ENCODE measurements at regions not wholly inside any gene's neighbourhood (a gene's known extent, or its start where the extent isn't known, plus 50 kb on each side); places are given as distances from the start of the nearest gene placed in this dataset.

DNA sequence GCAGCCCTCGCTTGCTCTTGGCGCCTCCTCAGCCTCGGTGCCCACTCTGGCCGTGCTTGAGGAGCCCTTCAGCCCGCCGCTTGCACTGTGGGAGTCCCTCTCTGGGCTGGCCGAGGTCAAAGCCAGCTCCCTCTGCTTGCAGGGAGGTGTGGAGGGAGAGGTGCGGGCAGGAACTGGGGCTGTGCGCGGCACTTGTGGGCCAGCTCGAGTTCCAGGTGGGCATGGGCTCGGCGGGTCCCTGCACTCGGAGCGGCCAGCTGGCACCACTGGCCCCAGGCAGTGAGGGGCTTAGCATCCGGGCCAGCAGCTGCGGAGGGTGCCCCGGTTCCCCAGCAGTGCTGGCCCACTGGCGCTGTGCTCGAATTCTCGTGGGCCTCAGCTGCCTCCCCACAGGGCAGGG is 152.1 kb upstream of the SEMA3C start:
- Mint-ChIP-seq H3K4me3 (no peak overlapping the region), H3K27me3 (no peaks in the 10 kb centered on the region), H3K4me1 (no peaks in the 10 kb centered on the region), H3K9me3 (ENCODE audit: insufficient read depth) (peaks cover 2% of the 10 kb centered on the region), H3K27ac (no peak overlapping the region)
- H3K27ac ChIP-seq (ENCODE audit: low read length in 2 of 2): no peak overlapping the region
- WGBS (ENCODE audit: insufficient coverage): 89% methylated on average over 21 of the region's 21 CpGs
- H2AFZ ChIP-seq (ENCODE audit: insufficient read depth, low read depth, low read length, poor library complexity, severe bottlenecking): no peak overlapping the region
- no peaks in the 10 kb centered on the region for H3K36me3 ChIP-seq (replicated peaks in 1 of 2; ENCODE audit: control extremely low read depth in 1 of 2, control insufficient read depth in 1 of 2, extremely low read depth in 1 of 2, insufficient read depth in 2 of 2, low read length in 1 of 2)
- no peaks in the 10 kb centered on the region for H3K4me1 ChIP-seq (ENCODE audit: control insufficient read depth in 2 of 2, insufficient read depth in 2 of 2, low read length in 2 of 2)
- no peaks in the 10 kb centered on the region for H4K20me1 ChIP-seq (ENCODE audit: control insufficient read depth, insufficient read depth, low read length, poor library complexity, severe bottlenecking)
- no peak overlapping the region for H3K4me3 ChIP-seq (ENCODE audit: control extremely low read depth in 1 of 5, extremely low read depth in 1 of 5, insufficient read depth in 1 of 5, low read depth in 2 of 5, low read length in 4 of 5)
- peaks cover 0 to 12% (median 0%) of the 10 kb centered on the region in 3 donors for H3K9me3 ChIP-seq (ENCODE audit: control extremely low read depth in 1 of 3, control insufficient read depth in 2 of 3, insufficient read depth in 1 of 3, low read length in 2 of 3)
- no peaks in the 10 kb centered on the region for H3K27me3 ChIP-seq (replicated peaks in 1 of 4; ENCODE audit: control extremely low read depth in 1 of 4, control insufficient read depth in 3 of 4, insufficient read depth in 4 of 4, low read length in 3 of 4)
- POLR2A ChIA-PET: no interaction called here
- no peak overlapping the region for H3K4me2 ChIP-seq (replicated peaks; ENCODE audit: low read depth, low read length, poor library complexity, severe bottlenecking)
- DNase-seq (no peak), ATAC-seq (ENCODE audit: low read depth) (no peak)
- H3K9ac ChIP-seq (ENCODE audit: low read length): no peak overlapping the region
- CTCF ChIA-PET: no interaction called here
- intact Hi-C loops (cut with micrococcal nuclease): no loop called here
- no peak for TF ChIP-seq EZH2 (IDR thresholded peaks at IDR 0.05; ENCODE audit: borderline replicate concordance, insufficient read depth, low read depth, low read length, poor library complexity, severe bottlenecking)
- TF ChIP-seq, protein P1, sequence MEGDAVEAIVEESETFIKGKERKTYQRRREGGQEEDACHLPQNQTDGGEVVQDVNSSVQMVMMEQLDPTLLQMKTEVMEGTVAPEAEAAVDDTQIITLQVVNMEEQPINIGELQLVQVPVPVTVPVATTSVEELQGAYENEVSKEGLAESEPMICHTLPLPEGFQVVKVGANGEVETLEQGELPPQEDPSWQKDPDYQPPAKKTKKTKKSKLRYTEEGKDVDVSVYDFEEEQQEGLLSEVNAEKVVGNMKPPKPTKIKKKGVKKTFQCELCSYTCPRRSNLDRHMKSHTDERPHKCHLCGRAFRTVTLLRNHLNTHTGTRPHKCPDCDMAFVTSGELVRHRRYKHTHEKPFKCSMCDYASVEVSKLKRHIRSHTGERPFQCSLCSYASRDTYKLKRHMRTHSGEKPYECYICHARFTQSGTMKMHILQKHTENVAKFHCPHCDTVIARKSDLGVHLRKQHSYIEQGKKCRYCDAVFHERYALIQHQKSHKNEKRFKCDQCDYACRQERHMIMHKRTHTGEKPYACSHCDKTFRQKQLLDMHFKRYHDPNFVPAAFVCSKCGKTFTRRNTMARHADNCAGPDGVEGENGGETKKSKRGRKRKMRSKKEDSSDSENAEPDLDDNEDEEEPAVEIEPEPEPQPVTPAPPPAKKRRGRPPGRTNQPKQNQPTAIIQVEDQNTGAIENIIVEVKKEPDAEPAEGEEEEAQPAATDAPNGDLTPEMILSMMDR (IDR thresholded peaks at IDR 0.05): no peak
- H3K79me2 ChIP-seq (ENCODE audit: control insufficient read depth, insufficient read depth, low read length): no peaks in the 10 kb centered on the region

DNA sequence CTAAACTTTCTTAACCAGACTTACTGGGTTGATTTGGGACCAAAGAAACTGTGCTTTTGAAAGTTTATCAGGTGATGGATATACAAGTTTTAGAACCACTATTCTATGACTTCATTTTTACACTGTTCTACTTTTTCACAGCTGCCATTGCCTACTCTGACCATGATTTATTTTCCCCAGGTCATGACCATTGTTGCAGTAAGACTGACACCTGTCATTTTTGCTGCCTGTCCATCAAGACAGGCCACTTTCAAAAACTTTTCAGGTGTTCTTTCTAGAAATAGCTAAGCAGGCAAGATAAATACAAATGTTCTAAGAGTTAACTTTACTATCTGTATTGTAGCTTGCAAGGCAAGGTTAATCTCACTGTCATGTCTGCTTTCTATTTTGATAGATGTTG is 147.9 kb upstream of the SEMA3C start:
- no peaks in the 10 kb centered on the region for H3K79me2 ChIP-seq (ENCODE audit: control insufficient read depth, insufficient read depth, low read length)
- H3K27ac Mint-ChIP-seq: no peak overlapping the region
- no peak overlapping the region for H3K4me3 ChIP-seq (ENCODE audit: control extremely low read depth in 1 of 5, extremely low read depth in 1 of 5, insufficient read depth in 1 of 5, low read depth in 2 of 5, low read length in 4 of 5)
- H3K9me3 Mint-ChIP-seq (ENCODE audit: insufficient read depth): peaks cover 5% of the 10 kb centered on the region
- H3K9me3 ChIP-seq (ENCODE audit: control extremely low read depth in 1 of 3, control insufficient read depth in 2 of 3, insufficient read depth in 1 of 3, low read length in 2 of 3): peaks cover 0 to 11% (median 0%) of the 10 kb centered on the region in 3 donors
- H3K4me2 ChIP-seq (replicated peaks; ENCODE audit: low read depth, low read length, poor library complexity, severe bottlenecking): no peak overlapping the region
- no peak overlapping the region for H3K4me3 Mint-ChIP-seq
- DNase-seq: no peak
- H3K4me1 Mint-ChIP-seq: no peaks in the 10 kb centered on the region
- intact Hi-C loops (cut with micrococcal nuclease): no loop called here
- H3K27ac ChIP-seq (ENCODE audit: low read length in 2 of 2): no peak overlapping the region
- CTCF ChIA-PET: no interaction called here
- no peaks in the 10 kb centered on the region for H3K36me3 ChIP-seq (replicated peaks in 1 of 2; ENCODE audit: control extremely low read depth in 1 of 2, control insufficient read depth in 1 of 2, extremely low read depth in 1 of 2, insufficient read depth in 2 of 2, low read length in 1 of 2)
- no peaks in the 10 kb centered on the region for H4K20me1 ChIP-seq (ENCODE audit: control insufficient read depth, insufficient read depth, low read length, poor library complexity, severe bottlenecking)
- H2AFZ ChIP-seq (ENCODE audit: insufficient read depth, low read depth, low read length, poor library complexity, severe bottlenecking): no peak overlapping the region
- H3K27me3 Mint-ChIP-seq: no peaks in the 10 kb centered on the region
- no peaks in the 10 kb centered on the region for H3K4me1 ChIP-seq (ENCODE audit: control insufficient read depth in 2 of 2, insufficient read depth in 2 of 2, low read length in 2 of 2)
- H3K9ac ChIP-seq (ENCODE audit: low read length): no peak overlapping the region
- TF ChIP-seq EZH2 (IDR thresholded peaks at IDR 0.05; ENCODE audit: borderline replicate concordance, insufficient read depth, low read depth, low read length, poor library complexity, severe bottlenecking): no peak
- TF ChIP-seq, protein P1 (IDR thresholded peaks at IDR 0.05): no peak
- no peak for ATAC-seq (ENCODE audit: low read depth)
- H3K27me3 ChIP-seq (replicated peaks in 1 of 4; ENCODE audit: control extremely low read depth in 1 of 4, control insufficient read depth in 3 of 4, insufficient read depth in 4 of 4, low read length in 3 of 4): no peaks in the 10 kb centered on the region
- POLR2A ChIA-PET: no interaction called here

All from B cell (primary cell).